ENCODE measurements at regions not wholly inside any gene's neighbourhood (a gene's known extent, or its start where the extent isn't known, plus 50 kb on each side); places are given as distances from the start of the nearest gene placed in this dataset.

- peak in 1 of 2 donors; percentile 96 for DNase-seq
- Histone ChIP-seq H3K27ac (ENCODE audit: low read depth in 1 of 3, low read length in 2 of 3) (peak overlapping the region in 1 of 3 donors; percentile 69), H3K4me1 (ENCODE audit: control insufficient read depth in 3 of 3, insufficient read depth in 2 of 3, low read depth in 1 of 3, low read length in 2 of 3) (no peaks in the 10 kb centered on the region), H3K9me3 (ENCODE audit: control insufficient read depth in 2 of 2, insufficient read depth in 1 of 2, low read depth in 1 of 2, low read length in 1 of 2) (no peaks in the 10 kb centered on the region), H3K4me3 (ENCODE audit: low read depth in 1 of 3, low read length in 3 of 3) (no peak overlapping the region), H3K36me3 (ENCODE audit: control insufficient read depth in 3 of 3, insufficient read depth in 2 of 3, low read depth in 1 of 3, low read length in 3 of 3) (no peaks in the 10 kb centered on the region), H3K27me3 (ENCODE audit: control insufficient read depth in 3 of 3, insufficient read depth in 3 of 3, low read length in 3 of 3) (peaks cover 0 to 20% (median 0%) of the 10 kb centered on the region in 3 donors)
- no peak for FAIRE-seq
- WGBS, 3 donors, result 14 to 38% (median 17%) methylated on average over 15 of the region's 15 CpGs
These were observed 58.8 kb downstream of the NAV1 start for GRCh38 chr1:201597551-201598230.

DNA sequence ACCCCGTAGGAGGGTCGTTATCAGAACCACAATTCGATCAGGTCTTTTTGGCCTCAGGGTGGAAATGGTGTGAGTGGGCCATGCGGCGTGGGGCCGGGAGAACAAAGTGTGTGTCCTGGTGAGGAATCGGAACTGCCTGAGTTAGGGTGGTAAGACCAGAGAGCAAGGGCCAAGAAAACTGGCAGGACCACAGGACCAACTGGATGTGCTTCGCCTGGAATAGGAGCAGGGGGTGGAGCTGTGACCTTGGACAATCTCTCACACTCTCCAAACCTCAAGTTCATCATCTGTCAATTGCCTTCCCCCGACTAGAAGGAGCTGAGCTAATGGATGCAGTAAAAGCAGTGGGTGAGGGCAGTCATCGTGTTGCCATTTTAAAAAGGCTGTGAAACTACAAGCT, 59.5 kb downstream of the NAV1 start:
- 64 to 87% (median 75%) methylated on average over 10 of the region's 10 CpGs for WGBS, 3 donors
- peak overlapping the region in 1 of 3 donors; percentile 69 for H3K27ac ChIP-seq (ENCODE audit: low read depth in 1 of 3, low read length in 2 of 3)
- H3K27me3 ChIP-seq (ENCODE audit: control insufficient read depth in 3 of 3, insufficient read depth in 3 of 3, low read length in 3 of 3), result peaks cover 0 to 14% (median 0%) of the 10 kb centered on the region in 3 donors
- FAIRE-seq (no peak), DNase-seq (no peak)
- H3K4me1 ChIP-seq (ENCODE audit: control insufficient read depth in 3 of 3, insufficient read depth in 2 of 3, low read depth in 1 of 3, low read length in 2 of 3), result no peaks in the 10 kb centered on the region
- H3K4me3 ChIP-seq (ENCODE audit: low read depth in 1 of 3, low read length in 3 of 3), result no peak overlapping the region
- no peaks in the 10 kb centered on the region for H3K36me3 ChIP-seq (ENCODE audit: control insufficient read depth in 3 of 3, insufficient read depth in 2 of 3, low read depth in 1 of 3, low read length in 3 of 3)
- H3K9me3 ChIP-seq (ENCODE audit: control insufficient read depth in 2 of 2, insufficient read depth in 1 of 2, low read depth in 1 of 2, low read length in 1 of 2), result no peaks in the 10 kb centered on the region

- no peaks in the 10 kb centered on the region for H3K36me3 ChIP-seq (ENCODE audit: control insufficient read depth in 3 of 3, insufficient read depth in 2 of 3, low read depth in 1 of 3, low read length in 3 of 3)
- H3K4me1 ChIP-seq (ENCODE audit: control insufficient read depth in 3 of 3, insufficient read depth in 2 of 3, low read depth in 1 of 3, low read length in 2 of 3), result no peaks in the 10 kb centered on the region
- H3K9me3 ChIP-seq (ENCODE audit: control insufficient read depth in 2 of 2, insufficient read depth in 1 of 2, low read depth in 1 of 2, low read length in 1 of 2), result no peaks in the 10 kb centered on the region
- H3K4me3 ChIP-seq (ENCODE audit: low read depth in 1 of 3, low read length in 3 of 3), result no peak overlapping the region
- FAIRE-seq (no peak), DNase-seq (no peak)
- H3K27me3 ChIP-seq (ENCODE audit: control insufficient read depth in 3 of 3, insufficient read depth in 3 of 3, low read length in 3 of 3), result peaks cover 0 to 14% (median 0%) of the 10 kb centered on the region in 3 donors
- WGBS, 3 donors, result 11 to 57% (median 20%) methylated on average over 1 of the region's 1 CpG
- peak overlapping the region in 1 of 3 donors; percentile 69 for H3K27ac ChIP-seq (ENCODE audit: low read depth in 1 of 3, low read length in 2 of 3)
These were observed 60.0 kb downstream of the NAV1 start for GRCh38 chr1:201598973-201599372.

DNA sequence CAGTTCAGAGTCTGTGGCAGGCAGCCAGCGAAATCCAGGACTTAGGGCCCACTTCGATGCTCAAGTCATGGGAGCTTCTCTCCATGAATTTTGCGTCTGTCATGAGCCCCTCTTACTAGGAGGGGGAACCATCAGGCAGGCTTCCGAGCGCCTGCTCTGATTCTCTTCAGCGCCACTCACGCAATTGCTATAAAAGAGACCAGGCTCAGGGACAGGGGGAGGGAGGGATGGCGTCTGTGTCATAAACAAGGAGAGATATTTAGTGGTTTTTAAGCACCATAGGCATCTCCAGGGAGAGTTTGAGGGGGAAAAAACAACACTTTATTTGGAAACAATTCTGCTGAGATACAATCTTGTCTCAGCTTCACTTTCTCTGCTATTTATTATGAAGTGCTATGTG, 60.6 kb downstream of the NAV1 start:
- no peak for FAIRE-seq
- no peak overlapping the region for H3K4me3 ChIP-seq (ENCODE audit: low read depth in 1 of 3, low read length in 3 of 3)
- H3K27ac ChIP-seq (ENCODE audit: low read depth in 1 of 3, low read length in 2 of 3), result peak overlapping the region in 1 of 3 donors; percentile 69
- no peak for DNase-seq
- H3K9me3 ChIP-seq (ENCODE audit: control insufficient read depth in 2 of 2, insufficient read depth in 1 of 2, low read depth in 1 of 2, low read length in 1 of 2), result no peaks in the 10 kb centered on the region
- no peaks in the 10 kb centered on the region for H3K36me3 ChIP-seq (ENCODE audit: control insufficient read depth in 3 of 3, insufficient read depth in 2 of 3, low read depth in 1 of 3, low read length in 3 of 3)
- WGBS, 3 donors, result 79 to 84% (median 81%) methylated on average over 8 of the region's 8 CpGs
- peaks cover 0 to 16% (median 0%) of the 10 kb centered on the region in 3 donors for H3K27me3 ChIP-seq (ENCODE audit: control insufficient read depth in 3 of 3, insufficient read depth in 3 of 3, low read length in 3 of 3)
- no peaks in the 10 kb centered on the region for H3K4me1 ChIP-seq (ENCODE audit: control insufficient read depth in 3 of 3, insufficient read depth in 2 of 3, low read depth in 1 of 3, low read length in 2 of 3)

GRCh38 chr1:201602413-201603265, 63.7 kb downstream of the NAV1 start:
- FAIRE-seq (no peak), DNase-seq (no peak)
- Histone ChIP-seq H3K9me3 (ENCODE audit: control insufficient read depth in 2 of 2, insufficient read depth in 1 of 2, low read depth in 1 of 2, low read length in 1 of 2) (no peaks in the 10 kb centered on the region), H3K4me3 (ENCODE audit: low read depth in 1 of 3, low read length in 3 of 3) (no peak overlapping the region), H3K4me1 (ENCODE audit: control insufficient read depth in 3 of 3, insufficient read depth in 2 of 3, low read depth in 1 of 3, low read length in 2 of 3) (no peaks in the 10 kb centered on the region), H3K27me3 (ENCODE audit: control insufficient read depth in 3 of 3, insufficient read depth in 3 of 3, low read length in 3 of 3) (peaks cover 0 to 20% (median 0%) of the 10 kb centered on the region in 3 donors), H3K36me3 (ENCODE audit: control insufficient read depth in 3 of 3, insufficient read depth in 2 of 3, low read depth in 1 of 3, low read length in 3 of 3) (no peaks in the 10 kb centered on the region), H3K27ac (ENCODE audit: low read depth in 1 of 3, low read length in 2 of 3) (no peak overlapping the region)
- 58 to 77% (median 76%) methylated on average over 7 of the region's 7 CpGs for WGBS, 3 donors

DNA sequence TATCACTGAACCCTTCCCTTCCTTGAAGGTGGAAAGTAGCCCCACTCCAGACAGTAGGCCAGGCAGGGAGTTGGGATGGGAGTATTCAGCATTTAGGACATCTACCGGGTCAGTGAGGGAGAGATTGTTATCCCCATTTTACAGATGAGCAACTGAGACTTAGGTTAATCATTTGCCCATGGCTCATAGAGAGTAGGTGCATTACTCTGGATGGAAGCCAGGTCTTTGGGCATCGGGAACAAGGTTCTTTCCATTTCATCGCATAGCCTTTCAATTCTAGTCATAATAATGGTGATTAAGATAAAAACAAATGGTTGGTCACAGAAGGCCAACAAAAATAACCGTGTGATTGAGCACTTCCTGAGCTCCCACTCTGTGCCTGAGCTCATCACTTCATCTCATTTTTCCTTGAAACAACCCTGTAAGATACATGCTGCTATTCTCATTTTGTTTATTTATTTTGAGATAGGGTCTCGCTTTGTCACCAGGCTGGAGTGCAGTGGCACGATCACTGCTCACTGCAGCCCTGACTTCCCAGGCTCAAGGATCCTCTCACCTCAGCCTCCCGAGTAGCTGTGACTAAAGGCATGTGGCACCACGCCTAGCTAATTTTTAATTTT, 64.8 kb downstream of the NAV1 start:
- DNase-seq (peak in 1 of 2 donors; percentile 25), FAIRE-seq (no peak)
- Histone ChIP-seq H3K36me3 (ENCODE audit: control insufficient read depth in 3 of 3, insufficient read depth in 2 of 3, low read depth in 1 of 3, low read length in 3 of 3) (no peaks in the 10 kb centered on the region), H3K4me3 (ENCODE audit: low read depth in 1 of 3, low read length in 3 of 3) (no peak overlapping the region), H3K27ac (ENCODE audit: low read depth in 1 of 3, low read length in 2 of 3) (no peak overlapping the region), H3K27me3 (ENCODE audit: control insufficient read depth in 3 of 3, insufficient read depth in 3 of 3, low read length in 3 of 3) (peaks cover 0 to 13% (median 0%) of the 10 kb centered on the region in 3 donors), H3K4me1 (ENCODE audit: control insufficient read depth in 3 of 3, insufficient read depth in 2 of 3, low read depth in 1 of 3, low read length in 2 of 3) (no peaks in the 10 kb centered on the region), H3K9me3 (ENCODE audit: control insufficient read depth in 2 of 2, insufficient read depth in 1 of 2, low read depth in 1 of 2, low read length in 1 of 2) (no peaks in the 10 kb centered on the region)
- WGBS, 3 donors, result 40 to 63% (median 42%) methylated on average over 8 of the region's 8 CpGs

DNA sequence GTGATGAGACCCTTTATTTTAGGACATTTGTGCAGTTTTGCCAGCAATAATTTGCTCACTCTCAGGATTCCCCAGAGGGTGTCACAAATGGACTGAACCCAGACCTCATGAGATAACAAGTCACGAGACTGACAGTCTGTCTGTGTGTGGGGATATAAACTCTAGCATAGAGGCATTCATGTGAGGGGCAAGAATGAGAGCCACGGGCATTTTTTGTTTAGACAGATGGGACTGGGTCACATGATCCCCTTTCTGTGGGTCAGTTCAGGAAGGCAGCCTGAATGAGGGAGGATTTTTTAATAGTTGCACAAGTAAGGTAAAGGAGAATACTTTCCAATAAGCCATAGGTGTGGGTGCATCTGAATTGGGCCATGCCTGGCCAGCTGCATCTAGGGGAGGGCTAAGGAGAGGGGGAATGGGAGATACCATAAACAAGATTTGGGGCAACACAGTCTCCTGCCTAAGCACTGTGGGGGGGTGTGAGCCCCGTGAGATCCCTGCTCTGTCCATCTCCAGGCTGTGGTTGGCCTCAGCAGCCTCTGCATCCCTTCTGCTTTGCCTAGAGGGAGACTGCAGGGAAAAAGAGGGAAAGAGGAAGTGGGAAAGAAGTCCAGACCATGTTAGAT, 66.6 kb downstream of the NAV1 start:
- no peaks in the 10 kb centered on the region for H3K4me1 ChIP-seq (ENCODE audit: control insufficient read depth in 3 of 3, insufficient read depth in 2 of 3, low read depth in 1 of 3, low read length in 2 of 3)
- DNase-seq (peak in 1 of 2 donors; percentile 23), FAIRE-seq (no peak)
- no peak overlapping the region for H3K4me3 ChIP-seq (ENCODE audit: low read depth in 1 of 3, low read length in 3 of 3)
- H3K9me3 ChIP-seq (ENCODE audit: control insufficient read depth in 2 of 2, insufficient read depth in 1 of 2, low read depth in 1 of 2, low read length in 1 of 2), result no peaks in the 10 kb centered on the region
- peak overlapping the region in 1 of 3 donors; percentile 22 for H3K27ac ChIP-seq (ENCODE audit: low read depth in 1 of 3, low read length in 2 of 3)
- H3K27me3 ChIP-seq (ENCODE audit: control insufficient read depth in 3 of 3, insufficient read depth in 3 of 3, low read length in 3 of 3), result peaks cover 0 to 25% (median 0%) of the 10 kb centered on the region in 3 donors
- no peaks in the 10 kb centered on the region for H3K36me3 ChIP-seq (ENCODE audit: control insufficient read depth in 3 of 3, insufficient read depth in 2 of 3, low read depth in 1 of 3, low read length in 3 of 3)
- 24 to 53% (median 36%) methylated on average over 3 of the region's 3 CpGs for WGBS, 3 donors

GRCh38 chr1:201606096-201606495, 67.2 kb downstream of the NAV1 start:
- no peak overlapping the region for H3K4me3 ChIP-seq (ENCODE audit: low read depth in 1 of 3, low read length in 3 of 3)
- H3K27ac ChIP-seq (ENCODE audit: low read depth in 1 of 3, low read length in 2 of 3), result peak overlapping the region in 1 of 3 donors; percentile 22
- no peak for DNase-seq
- H3K9me3 ChIP-seq (ENCODE audit: control insufficient read depth in 2 of 2, insufficient read depth in 1 of 2, low read depth in 1 of 2, low read length in 1 of 2), result no peaks in the 10 kb centered on the region
- WGBS, 3 donors, result 82 to 93% (median 86%) methylated on average over 3 of the region's 3 CpGs
- no peak for FAIRE-seq
- H3K4me1 ChIP-seq (ENCODE audit: control insufficient read depth in 3 of 3, insufficient read depth in 2 of 3, low read depth in 1 of 3, low read length in 2 of 3), result no peaks in the 10 kb centered on the region
- peaks cover 0 to 27% (median 0%) of the 10 kb centered on the region in 3 donors for H3K27me3 ChIP-seq (ENCODE audit: control insufficient read depth in 3 of 3, insufficient read depth in 3 of 3, low read length in 3 of 3)
- no peaks in the 10 kb centered on the region for H3K36me3 ChIP-seq (ENCODE audit: control insufficient read depth in 3 of 3, insufficient read depth in 2 of 3, low read depth in 1 of 3, low read length in 3 of 3)

Data from small intestine (tissue), 7 donors.